ENCODE measurements at regions not wholly inside any gene's neighbourhood (a gene's known extent, or its start where the extent isn't known, plus 50 kb on each side); places are given as distances from the start of the nearest gene placed in this dataset.

DNA sequence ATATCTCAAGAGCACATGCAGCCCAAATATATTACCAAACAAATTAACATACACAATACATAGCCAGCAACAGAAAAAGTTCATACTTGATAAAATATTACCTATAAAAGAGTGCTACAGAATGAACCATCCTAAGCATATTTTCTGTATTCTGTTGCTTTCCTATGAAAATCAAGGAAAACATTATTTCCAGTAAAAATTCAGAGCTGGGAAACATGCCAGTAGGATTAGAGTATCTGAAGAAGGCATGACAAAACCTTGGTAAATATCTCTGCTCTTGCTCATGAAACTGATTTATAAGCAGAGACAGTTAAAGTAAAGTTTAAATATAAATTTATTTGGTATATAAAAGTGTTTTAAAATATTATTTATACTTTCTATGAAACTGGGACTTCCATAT lies 599.7 kb downstream of the ARAP2 start:
- DNase-seq: no peak

GRCh38 chr4:35649011-35649410 lies 595.3 kb downstream of the ARAP2 start:
- no peak for DNase-seq

- DNase-seq: no peak
These were observed 594.5 kb downstream of the ARAP2 start for GRCh38 chr4:35649778-35650177.

DNA sequence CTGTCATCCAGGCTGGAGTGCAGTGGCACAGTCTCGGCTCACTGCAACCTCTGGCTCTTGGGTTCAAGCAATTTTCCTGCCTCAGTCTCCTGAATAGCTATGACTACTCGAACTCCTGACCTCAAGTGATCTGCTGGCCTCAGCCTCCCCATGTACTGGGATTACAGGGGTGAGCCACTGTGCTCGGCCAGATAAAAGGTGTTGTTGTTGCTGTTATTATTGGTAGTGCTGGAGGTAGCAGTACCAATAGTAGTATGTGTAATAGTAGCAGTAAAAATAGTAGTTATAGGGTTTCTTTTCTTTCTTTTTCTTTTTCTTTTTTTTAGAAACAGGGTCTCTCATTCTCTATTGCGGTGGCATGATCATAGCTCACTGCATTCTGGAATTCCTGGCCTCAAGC lies 592.1 kb downstream of the ARAP2 start:
- DNase-seq: no peak

GRCh38 chr4:35653451-35653850 lies 590.9 kb downstream of the ARAP2 start:
- DNase-seq: no peak

DNA sequence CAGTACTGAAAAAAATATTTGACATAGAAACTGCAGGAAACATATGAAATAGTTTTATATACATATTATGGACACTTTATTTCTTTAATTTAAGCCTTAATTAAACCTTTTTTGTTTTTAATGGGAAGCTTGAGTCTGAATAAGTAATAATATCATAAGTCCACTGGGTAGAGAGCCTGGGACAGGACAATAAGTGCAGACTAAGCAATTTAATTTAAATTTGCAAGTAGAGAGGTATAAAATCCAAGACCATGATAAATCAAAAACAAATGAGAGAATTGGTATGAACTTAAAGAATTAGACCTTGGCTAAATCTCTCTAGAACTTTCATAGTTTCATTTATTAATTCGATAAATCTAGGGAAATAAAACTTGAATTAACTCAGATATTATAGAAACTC lies 571.2 kb downstream of the ARAP2 start:
- DNase-seq: no peak

GRCh38 chr4:35684755-35685154 lies 559.6 kb downstream of the ARAP2 start:
- no peak for DNase-seq

- DNase-seq: no peak
These were observed 554.4 kb downstream of the ARAP2 start for GRCh38 chr4:35689870-35690269.

GRCh38 chr4:35690271-35690670 lies 554.0 kb downstream of the ARAP2 start:
- no peak for DNase-seq

GRCh38 chr4:35695003-35695402 lies 549.3 kb downstream of the ARAP2 start:
- no peak for DNase-seq

- no peak for DNase-seq
These were observed 548.9 kb downstream of the ARAP2 start for GRCh38 chr4:35695421-35695820.

DNA sequence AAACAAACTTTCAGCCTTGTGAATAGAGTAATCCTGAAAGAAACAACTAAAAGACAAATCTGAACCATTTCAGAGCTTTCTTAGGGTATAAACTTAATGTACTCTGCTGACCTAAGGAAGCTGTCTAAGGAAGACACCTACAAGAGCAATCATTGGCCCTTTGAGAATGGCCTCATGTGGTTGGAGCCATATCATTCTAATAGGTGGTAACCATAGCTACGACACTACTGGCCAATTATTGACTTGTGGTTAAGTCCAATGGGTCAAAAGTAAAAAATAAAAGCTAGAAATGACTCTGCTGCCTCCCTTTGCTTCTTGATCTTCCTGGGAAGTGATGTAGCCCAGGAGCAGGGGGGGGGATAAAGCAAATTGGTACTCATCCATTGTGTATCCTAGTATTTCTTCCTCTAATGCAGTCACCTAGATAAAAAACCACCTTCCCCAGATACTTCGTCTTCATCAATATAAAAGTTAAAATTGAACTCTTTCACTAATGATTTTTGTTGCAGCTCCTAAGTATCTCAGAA lies 547.0 kb downstream of the ARAP2 start:
- DNase-seq: no peak

DNA sequence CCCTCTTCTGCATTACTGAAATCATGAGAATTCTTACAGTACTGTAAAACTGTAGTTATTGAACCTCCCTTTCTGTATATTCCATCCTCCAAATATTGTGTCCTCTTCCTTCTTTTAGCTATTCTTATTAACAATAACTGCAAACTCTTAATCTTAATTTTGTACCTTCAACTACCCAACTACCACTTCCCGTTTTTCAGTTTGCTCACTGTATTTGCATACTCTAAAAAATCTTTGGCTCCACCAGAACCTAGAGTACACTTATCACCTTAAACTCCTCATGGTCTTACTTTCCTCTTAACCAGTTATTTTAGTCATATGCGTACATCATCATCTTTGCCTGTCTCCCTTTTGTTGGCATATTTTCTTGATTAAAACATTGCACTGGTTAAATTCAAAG lies 543.7 kb downstream of the ARAP2 start:
- no peak for DNase-seq

DNA sequence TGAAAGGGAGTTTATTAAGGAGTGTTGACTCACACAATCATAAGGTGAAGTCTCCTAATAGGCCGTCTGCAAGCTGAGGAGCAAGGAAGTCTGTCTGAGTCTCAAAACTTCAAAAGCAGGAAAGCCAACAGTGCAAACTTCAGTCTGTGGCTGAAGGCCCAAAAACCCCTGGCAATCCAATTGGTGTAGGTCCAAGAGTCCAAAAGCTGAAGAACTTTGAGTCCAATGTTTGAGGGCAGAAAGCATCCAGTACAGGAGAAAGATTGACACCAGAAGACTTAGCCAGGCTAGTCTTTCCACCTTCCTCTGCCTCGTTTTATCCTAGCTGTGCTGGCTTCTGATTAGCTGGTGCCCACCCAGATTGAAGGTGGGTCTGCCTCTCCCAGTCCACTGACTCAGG lies 535.2 kb downstream of the ARAP2 start:
- DNase-seq: no peak

DNA sequence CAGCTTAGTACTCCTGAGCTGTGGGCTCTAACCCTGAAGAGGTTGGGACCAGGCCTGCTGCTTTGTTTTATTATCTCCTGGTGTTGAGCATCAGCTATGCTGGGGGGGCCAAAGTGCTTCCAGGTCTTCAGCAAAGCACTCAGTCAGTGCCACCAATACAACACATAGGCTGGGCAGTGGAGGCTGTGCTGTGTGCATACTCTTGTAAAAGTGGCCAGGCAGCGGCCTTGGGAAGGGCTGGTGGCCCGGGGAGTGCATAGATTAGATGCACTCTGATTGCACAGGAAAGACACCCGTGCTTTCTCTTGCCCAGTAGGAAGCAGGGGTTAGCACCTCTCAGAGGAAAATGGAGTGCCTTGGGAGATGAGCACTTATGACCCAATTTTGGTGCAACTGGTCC lies 534.0 kb downstream of the ARAP2 start:
- DNase-seq: no peak

- no peak for DNase-seq
These were observed 533.2 kb downstream of the ARAP2 start for GRCh38 chr4:35711127-35711526.

DNA sequence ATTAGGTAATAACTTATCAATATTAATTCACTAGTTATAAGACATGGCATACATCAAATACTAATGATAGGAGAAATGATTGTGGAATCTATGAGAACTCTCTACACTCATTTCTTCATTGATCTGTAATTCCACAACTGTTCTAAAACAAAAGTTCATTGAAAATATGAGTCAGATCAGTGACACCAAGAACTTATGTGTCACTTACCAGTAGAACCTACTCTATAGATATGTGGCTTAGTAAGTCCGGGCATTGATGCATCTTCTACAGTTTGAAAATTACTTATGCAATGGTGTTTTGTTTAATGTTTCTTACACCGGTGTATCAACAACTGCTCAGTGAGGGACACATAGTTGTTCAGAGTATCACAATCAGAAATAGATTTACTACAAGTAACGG lies 520.3 kb downstream of the ARAP2 start:
- DNase-seq: no peak

- no peak for DNase-seq
These were observed 519.2 kb downstream of the ARAP2 start for GRCh38 chr4:35725131-35725530.

- no peak for DNase-seq
These were observed 513.9 kb downstream of the ARAP2 start for GRCh38 chr4:35730414-35730813.

- DNase-seq: no peak
These were observed 509.8 kb downstream of the ARAP2 start for GRCh38 chr4:35734381-35735098.

GRCh38 chr4:35739308-35739707 lies 505.0 kb downstream of the ARAP2 start:
- DNase-seq: no peak

DNA sequence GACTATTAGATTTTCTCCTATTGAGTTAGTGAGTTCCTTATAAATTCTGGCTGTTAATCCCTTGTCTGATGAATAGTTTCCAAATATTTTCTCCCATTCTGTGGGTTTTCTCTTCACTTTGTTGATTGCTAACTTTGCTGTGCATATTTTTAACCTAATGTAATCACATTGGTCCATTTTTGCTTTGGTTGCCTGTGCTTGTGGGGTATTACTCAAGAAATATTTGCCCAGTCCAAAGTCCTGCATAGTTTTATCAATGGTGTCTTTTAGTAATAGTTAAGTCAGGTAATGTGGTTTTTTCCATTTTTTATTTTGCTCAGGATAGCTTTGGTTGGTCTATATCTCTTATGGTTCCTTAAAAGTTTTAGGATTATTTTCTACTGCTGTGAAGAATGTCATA lies 490.3 kb downstream of the ARAP2 start:
- no peak for DNase-seq

DNA sequence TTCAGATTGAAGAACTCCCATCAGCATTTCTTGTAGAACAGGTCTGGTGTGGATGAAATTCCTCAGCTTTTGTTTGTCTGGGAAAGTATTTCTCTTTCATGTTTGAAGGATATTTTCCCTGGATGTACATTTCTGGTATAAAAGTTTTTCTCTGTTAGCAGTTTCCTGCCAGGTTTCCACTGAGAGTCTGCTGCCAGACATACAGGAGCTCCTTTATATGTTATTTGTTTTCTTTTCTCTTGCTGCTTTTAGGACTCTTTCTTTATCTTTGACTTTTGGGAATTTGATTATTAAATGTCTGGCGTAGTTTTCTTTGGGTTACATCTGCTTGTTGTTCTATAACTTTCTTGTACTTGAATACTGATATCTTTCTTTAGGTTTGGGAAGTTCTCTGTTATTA lies 486.5 kb downstream of the ARAP2 start:
- no peak for DNase-seq

DNA sequence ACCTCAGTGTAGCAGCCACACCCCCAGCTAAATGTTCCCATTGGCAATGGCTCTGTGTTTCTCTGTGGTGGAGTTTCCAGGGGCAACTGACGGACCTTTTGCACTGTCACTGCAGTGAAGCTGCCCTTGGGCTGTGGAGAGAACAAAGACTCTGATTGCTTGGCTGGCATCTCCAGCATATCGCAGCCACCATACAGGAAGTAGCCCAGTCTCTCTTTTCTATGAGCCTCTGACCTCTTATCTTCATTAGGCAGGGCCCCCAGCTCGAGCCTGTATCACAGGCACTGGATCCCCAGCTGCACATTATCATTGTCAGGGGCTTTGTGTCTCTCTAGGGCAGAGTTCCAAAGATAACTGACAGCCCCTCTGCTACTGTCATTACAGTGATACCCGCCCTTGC lies 483.5 kb downstream of the ARAP2 start:
- DNase-seq: no peak

DNA sequence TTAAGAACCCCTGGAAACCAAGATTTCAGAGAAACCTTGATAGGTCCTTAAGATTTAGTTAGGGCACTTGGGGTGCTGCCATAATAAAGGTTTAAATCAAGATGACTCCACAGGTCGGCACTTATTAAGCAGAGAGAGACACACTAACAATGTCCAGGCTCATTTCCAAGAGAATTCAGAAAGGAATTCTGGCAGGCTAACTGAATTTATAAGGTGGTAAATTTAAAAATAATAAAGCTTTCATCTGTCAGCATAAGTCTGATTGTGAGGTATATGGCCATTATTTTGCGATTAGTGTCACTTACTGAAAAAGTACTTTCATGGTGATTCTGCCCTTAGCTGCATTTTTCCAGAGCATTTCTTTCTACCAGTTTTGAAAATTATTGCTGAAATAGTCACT lies 472.7 kb downstream of the ARAP2 start:
- no peak for DNase-seq

Data from NCI-H2029 (cell line).